GM19452 (cell line): ENCODE measurements at regions not wholly inside any gene's neighbourhood (a gene's known extent, or its start where the extent isn't known, plus 50 kb on each side); places are given as distances from the start of the nearest gene placed in this dataset.

Source experiments
- ATAC-seq: cut with Tn5 transposase; IDR thresholded peaks from one replicate; pipeline ENCODE4 v1.9.1; 2021; ENCODE audit not compliant: unreplicated experiment

- no peak for ATAC-seq
Observed at GRCh38 chr20:40769677-40770285, 80.7 kb upstream of the MAFB start.

DNA sequence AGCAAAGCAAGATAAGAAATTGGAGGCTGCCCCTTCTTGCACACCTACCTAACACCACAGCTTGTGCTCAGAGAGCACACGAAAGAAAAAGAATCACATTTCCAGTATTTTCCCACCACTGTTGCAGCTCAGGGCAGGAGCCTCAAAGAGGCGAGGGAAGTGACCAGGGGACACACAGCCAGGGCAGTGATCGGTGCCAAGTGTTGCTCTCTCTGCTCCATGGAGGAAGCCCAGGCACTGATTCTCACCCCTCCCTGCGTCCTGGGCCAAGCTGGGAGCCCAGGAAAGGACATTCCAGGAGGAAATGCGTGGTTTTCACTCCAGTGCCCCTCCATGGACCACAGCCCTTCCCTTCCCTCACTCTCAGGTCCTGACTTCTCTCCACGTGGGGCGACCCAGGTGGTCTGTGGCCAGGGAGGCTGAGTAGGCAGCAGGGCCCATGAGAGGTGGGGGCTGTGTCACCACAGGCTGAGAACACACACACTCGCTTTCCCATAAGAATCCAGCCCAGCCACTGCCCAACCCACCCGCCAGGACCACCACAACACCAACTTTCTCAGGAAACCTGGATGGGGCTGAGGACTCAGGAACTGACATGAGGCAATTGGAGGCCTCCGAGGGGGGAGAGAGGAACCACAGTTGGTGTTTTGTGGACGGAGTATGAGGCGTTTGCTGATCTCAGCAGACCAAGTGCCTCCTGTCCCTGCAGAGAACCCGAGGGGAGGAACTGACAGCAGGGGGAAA is 81.7 kb upstream of the MAFB start:
- ATAC-seq, result no peak

GRCh38 chr20:40771308-40771610 is 82.2 kb upstream of the MAFB start:
- ATAC-seq, result no peak

GRCh38 chr20:40771848-40772511 is 82.9 kb upstream of the MAFB start:
- no peak for ATAC-seq

DNA sequence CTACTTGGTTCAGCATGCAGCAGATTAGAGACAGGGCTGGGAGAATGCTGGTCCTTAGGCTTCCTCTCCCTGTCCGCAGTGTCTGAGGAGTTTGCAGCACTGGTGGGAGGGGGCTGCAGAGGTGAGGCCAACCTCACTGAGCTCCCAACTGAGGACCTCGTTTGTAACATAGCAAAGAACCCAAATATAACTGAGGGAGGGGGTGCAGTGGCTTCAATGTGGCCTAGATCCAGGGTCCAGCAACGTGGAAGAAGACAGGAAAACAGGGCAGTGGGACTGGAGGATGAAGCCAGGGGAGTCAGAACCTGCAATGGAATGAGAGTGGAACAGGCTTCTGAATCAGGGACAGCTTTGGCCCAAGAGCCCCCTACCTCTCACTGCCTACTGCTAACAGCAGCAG is 84.3 kb upstream of the MAFB start:
- ATAC-seq, result no peak

GRCh38 chr20:40774252-40774651 is 85.2 kb upstream of the MAFB start:
- no peak for ATAC-seq

- ATAC-seq, result no peak
Observed at GRCh38 chr20:40775561-40776146, 86.6 kb upstream of the MAFB start.

DNA sequence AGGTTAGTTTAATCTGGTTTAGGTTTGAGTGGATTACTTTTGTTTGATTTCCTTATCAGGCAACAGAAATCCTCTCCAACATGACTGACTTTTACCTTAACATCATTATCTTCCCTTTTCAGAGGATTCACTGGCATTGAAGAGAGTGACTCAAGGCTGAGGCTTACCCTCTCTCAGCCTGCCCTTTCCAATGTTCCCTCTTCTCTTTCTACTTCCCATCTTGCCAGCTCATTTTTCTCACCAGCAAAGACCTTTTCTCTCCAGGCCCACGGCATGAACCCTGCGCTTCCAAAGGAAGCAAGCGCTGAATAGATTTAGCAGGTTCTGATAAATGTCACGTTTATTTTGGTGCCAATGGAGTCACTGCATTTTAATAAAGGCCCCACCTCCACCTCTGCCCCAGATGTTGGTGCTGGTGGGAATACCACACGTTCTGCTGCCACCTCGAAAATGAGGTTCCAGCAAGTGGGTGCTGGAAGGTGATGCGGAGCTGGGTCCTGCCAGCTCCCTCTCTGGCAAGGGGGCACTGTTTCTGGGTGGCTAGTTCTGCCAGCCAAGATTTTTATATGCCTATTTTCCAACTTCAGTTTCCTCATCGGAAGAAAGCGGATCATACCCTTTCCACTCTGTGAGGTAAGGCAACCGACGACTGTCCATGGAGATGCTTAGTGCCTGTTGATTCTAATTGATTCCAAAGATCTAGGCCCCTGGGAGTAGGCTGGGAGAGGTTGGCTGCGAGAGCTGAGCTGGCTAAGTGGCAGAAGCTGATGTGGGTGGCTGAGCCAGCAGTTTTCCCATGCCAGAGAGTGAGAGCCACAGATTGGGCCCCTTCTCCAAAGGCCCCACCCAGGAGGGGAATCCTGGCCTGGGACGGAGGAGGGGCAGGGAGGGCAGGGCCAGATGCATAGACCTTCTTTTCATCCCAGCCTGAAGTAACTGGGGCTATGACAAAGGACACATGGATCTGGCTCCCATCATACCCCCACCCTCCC is 87.7 kb upstream of the MAFB start:
- ATAC-seq, result no peak

DNA sequence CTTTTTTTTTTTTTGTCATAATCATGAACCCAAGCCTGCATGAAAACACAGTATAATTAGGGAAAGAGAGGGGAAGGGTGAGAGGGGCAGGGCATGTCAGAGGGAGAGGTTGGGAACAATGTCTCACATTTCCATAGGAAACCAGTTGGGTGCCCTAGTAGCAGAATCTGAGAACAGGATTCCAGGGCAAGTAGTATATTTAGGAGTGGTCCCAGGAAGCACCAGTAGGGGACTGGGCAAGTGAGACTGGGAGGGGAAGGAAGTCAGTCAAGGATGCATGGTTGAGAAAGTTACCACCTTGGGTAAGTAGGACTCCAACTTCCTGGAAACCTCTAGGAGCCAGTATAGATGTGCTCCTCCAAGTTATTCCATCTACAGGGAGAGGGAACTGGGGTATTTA is 88.6 kb upstream of the MAFB start:
- ATAC-seq, result no peak

GRCh38 chr20:40778894-40779496 is 90.0 kb upstream of the MAFB start:
- ATAC-seq, result no peak

DNA sequence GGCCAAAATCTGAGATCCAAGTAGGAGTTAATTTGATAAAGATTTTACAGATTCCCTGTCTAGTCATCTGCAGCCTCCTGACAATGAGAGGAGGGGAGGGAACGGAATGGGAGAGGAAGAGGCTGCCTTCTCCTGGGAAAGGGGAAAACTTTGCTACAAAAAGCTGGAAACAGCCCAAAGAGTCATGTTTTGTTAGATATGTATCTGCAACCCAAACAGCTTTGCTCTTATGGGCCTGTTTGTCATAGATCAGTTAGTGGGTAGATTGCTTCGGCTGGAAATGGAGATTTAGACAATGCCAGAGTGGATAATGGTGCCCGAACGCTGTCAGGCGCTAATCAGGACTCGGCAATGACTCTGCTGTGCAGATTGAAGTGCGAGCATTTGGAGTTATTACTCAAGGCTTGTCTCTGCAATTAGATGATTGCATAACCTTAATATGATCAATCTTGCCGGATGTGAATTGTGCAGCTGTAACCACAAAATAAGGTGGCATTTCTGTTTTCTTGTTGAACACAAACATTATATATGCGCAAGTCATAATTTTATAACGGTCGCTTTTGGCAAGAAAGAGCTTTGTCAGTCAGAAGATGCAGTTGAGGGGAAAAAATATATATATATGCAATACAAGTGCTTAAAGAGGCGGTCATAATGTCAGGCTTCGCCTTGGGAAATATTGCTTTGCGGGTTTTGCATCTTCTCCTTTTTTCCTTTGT is 92.4 kb upstream of the MAFB start:
- ATAC-seq, result no peak

DNA sequence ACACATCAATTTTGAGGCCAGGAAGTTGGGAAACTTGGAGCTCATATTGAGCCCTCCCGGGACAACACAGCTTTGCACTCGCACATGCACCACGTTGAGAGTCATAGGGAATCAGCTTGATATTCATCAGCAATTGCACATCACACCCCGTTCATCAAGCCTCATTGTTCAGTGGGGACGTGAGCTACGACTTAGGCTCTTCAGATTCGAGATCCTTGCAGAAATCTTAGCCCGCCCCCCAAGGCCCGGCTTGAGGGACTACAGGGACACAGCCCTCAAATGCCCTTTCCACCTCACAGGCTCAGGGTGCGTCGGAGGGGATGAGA is 93.0 kb upstream of the MAFB start:
- no peak for ATAC-seq

DNA sequence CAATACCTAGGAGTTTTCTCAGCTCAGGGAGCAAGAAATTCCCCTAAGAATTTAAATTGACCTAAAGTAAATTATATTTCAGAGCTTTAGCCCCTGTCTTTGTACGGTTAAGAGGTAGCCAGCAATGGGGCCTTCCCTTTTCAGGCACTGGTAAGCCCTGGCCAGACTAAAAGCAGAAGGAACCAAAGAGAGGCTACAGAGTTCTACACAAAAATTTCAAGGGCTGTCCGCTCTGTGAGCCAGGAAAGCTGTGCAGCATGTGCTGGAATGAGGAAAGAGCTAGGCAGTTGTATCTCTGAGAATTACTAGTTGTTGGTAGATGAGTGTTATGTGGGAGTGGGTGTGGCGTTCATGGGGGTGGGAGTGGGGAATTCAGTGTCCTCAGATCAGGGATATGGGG is 96.3 kb upstream of the MAFB start:
- ATAC-seq, result no peak

DNA sequence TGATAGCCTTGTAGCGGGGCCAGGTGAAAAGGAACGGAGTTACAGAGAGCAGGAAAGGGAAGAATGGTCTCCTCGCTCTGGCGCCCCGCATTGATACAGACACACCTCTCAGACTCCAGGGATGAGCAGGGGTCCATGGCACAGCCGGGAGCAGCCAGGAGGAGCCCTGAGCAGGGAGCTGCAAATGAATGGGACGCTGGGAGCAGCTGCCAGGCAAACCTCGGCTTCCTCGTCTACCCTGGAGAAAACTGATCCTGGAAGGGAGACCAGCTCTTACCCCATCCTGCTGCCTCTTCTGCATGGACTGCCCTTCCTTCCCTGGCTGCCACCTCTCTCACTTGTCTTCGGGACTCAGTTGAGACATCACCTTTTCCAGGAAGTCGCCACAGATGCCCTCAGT is 97.3 kb upstream of the MAFB start:
- ATAC-seq, result no peak

DNA sequence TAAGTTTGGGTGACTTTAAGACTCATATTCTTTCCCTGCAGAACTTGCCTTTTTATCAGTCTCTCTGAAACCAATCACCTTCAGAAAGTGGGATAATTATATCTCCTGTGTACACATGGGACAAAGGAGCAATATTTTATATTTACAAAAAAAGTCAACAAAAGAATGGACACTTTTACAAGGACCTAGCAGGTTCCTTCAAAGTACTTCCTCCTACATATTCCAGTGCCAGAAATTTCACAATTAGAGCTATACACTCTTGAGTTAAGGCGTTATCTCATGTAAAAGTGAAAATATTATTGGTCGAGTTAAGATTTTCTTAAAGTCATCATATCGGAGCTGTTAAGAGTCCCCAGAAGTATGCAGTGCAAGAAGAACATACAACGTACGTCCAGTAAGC is 98.9 kb upstream of the MAFB start:
- no peak for ATAC-seq

DNA sequence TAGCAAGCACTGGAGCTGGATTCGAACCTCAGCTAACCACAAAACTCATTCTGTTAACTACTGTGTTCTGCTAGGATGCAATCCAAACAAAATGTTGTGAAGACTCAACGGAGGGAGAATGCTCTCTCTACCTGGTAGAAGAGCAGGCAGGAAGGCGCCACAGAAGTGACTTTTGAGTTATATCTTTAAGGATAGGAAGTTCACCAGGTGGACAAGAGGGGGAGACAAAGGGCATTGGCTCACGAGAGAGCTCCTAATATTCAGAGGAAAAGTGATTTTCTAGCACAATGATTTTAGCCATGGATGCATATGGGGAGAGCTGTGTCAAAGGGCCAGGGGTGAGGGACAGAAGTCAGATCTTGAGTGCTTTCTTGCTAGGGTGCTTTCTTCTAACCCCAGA is 108.4 kb upstream of the MAFB start:
- ATAC-seq, result no peak

- no peak for ATAC-seq
Observed at GRCh38 chr20:40798066-40798465, 109.0 kb upstream of the MAFB start.

GRCh38 chr20:40802886-40803285 is 113.8 kb upstream of the MAFB start:
- no peak for ATAC-seq

DNA sequence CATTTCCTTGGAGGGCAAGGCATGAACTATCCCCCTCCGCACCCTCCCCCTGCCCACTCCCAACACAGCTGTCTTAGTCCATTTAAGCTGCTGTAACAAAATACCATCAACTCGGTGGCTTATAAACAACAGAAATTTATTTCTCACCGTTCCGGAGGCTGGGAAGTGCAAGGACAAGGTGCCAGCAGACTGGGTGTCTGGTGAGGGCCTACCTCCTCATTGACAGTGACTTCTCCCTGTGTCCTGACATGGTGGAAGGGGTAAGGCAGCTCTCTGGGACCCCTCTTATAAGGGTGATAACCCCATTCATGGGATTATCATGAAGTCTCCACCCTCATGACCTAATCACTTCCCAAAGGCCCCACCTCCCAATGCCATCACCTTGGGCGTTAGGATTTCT is 114.3 kb upstream of the MAFB start:
- ATAC-seq, result no peak

- ATAC-seq, result no peak
Observed at GRCh38 chr20:40805592-40805991, 116.6 kb upstream of the MAFB start.
